Breast epithelium (tissue), 4 donors: ENCODE measurements at regions not wholly inside any gene's neighbourhood (a gene's known extent, or its start where the extent isn't known, plus 50 kb on each side); places are given as distances from the start of the nearest gene placed in this dataset.

Source experiments
- DNase-seq, 2 donors: peaks; one replicate each; pipeline ENCODE4 v3.0.0-alpha.2; 2019; ENCODE audit warnings: low spot score in 2 of 2
- H3K27ac ChIP-seq, 2 donors: fragments of 200-600 bp; sonication (generic) in 1 of 2; one replicate each; pipeline ENCODE4 v1.5.1; 2016 to 2019; ENCODE audit warnings: mild to moderate bottlenecking in 1 of 2
- H3K27me3 ChIP-seq, 2 donors: fragments of 200-600 bp; sonication (generic) in 1 of 2; one replicate each; pipeline versions ENCODE4 v1.5.1 to v1.6.0; 2017 to 2019; ENCODE audit warnings: control low read depth in 1 of 2, mild to moderate bottlenecking in 1 of 2
- H3K36me3 ChIP-seq: fragments of 200-600 bp; one replicate; pipeline ENCODE4 v1.5.1; 2019
- H3K4me1 ChIP-seq, 2 donors: fragments of 200-600 bp; sonication (generic); one replicate each; pipeline ENCODE4 v1.5.1; 2016 to 2019; ENCODE audit warnings: control low read depth in 1 of 2
- H3K4me3 ChIP-seq, 3 donors: fragments of 200-600 bp; sonication (generic); 1 replicate in 2 of 3; 2 replicates in 1 of 3; pipeline ENCODE4 v1.5.1; 2016 to 2019; ENCODE audit warnings: mild to moderate bottlenecking in 3 of 3, moderate library complexity in 2 of 3
- H3K9me3 ChIP-seq, 2 donors: fragments of 200-600 bp; sonication (generic) in 1 of 2; one replicate each; pipeline ENCODE4 v1.5.1; 2016 to 2019; ENCODE audit warnings: control low read depth in 1 of 2
- POLR2A ChIP-seq: fragments of 450-650 bp; IDR thresholded peaks from one replicate; pipeline ENCODE4 v1.6.1; 2016; ENCODE audit warnings: antibody characterized with exemption, mild to moderate bottlenecking, moderate library complexity
- POLR2AphosphoS5 ChIP-seq, 3 donors: sonication (generic); formaldehyde crosslinking; IDR thresholded peaks; one replicate each; pipeline ENCODE4 v1.6.1; 2017; ENCODE audit warnings: antibody characterized with exemption in 3 of 3
- intact Hi-C: fragments of 100-400 bp; cut with DNase I; formaldehyde crosslinking; loops from one replicate; pipeline ENCODE4 v1.15.1; 2023; ENCODE audit warnings: low total_unique reads
- TF ChIP-seq, protein P1 (sequence below), 3 donors: fragments of 450-650 bp; IDR thresholded peaks; one replicate each; pipeline ENCODE4 v1.5.1; 2016 to 2017; ENCODE audit warnings: antibody characterized with exemption in 3 of 3, mild to moderate bottlenecking in 3 of 3, moderate library complexity in 3 of 3

DNA sequence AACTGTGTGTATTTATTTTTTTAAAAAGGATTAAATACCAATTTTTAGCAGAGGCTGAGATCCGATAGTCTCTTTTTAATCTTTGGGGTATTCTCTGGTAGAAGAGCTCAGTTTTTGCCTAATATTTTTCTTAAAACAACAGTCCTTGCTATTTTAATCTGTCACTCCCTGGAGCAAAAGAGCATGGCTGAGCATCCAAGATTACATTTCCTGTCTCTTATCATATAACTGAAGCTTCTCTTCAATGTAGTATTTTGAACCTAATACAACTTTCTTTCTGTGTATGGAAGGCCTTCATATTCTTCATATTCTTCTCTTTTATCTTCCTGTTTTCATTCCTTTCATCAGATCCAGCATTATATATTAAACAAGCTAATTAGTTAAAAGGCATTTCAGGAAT lies 293.7 kb downstream of the NSUN3 start:
- intact Hi-C loops = no loop called here
- no peak for DNase-seq
- no peak overlapping the region for H3K4me3 ChIP-seq
- H3K27me3 ChIP-seq = no peaks in the 10 kb centered on the region
- H3K36me3 ChIP-seq = no peaks in the 10 kb centered on the region
- no peaks in the 10 kb centered on the region for H3K9me3 ChIP-seq
- H3K27ac ChIP-seq = no peak overlapping the region
- no peaks in the 10 kb centered on the region for H3K4me1 ChIP-seq
- no peak for TF ChIP-seq POLR2AphosphoS5 (IDR thresholded peaks at IDR 0.05)
- TF ChIP-seq POLR2A = no peak
- TF ChIP-seq, protein P1, sequence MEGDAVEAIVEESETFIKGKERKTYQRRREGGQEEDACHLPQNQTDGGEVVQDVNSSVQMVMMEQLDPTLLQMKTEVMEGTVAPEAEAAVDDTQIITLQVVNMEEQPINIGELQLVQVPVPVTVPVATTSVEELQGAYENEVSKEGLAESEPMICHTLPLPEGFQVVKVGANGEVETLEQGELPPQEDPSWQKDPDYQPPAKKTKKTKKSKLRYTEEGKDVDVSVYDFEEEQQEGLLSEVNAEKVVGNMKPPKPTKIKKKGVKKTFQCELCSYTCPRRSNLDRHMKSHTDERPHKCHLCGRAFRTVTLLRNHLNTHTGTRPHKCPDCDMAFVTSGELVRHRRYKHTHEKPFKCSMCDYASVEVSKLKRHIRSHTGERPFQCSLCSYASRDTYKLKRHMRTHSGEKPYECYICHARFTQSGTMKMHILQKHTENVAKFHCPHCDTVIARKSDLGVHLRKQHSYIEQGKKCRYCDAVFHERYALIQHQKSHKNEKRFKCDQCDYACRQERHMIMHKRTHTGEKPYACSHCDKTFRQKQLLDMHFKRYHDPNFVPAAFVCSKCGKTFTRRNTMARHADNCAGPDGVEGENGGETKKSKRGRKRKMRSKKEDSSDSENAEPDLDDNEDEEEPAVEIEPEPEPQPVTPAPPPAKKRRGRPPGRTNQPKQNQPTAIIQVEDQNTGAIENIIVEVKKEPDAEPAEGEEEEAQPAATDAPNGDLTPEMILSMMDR (IDR thresholded peaks at IDR 0.05) = no peak

DNA sequence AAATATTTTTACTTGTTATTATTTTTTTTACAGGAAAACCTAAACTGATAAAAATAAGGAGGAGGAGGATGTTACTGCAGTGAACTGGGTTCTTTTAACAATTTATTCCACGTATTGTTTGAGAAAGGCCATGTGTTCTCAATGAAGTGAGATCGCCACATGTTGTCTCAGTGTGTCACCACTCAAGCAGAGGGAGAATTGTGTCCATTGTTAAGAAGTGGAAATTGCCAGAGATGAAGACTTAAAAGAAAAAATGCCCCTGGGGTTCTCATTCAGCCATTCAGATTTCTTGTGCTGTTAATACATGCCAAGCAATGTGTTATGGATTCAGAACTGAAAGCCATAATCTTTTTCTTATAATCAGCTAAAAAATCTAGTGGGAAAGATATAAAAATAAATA lies 297.1 kb downstream of the NSUN3 start:
- Histone ChIP-seq H3K4me1 (no peaks in the 10 kb centered on the region), H3K36me3 (no peaks in the 10 kb centered on the region), H3K27me3 (no peaks in the 10 kb centered on the region), H3K4me3 (no peak overlapping the region), H3K9me3 (no peaks in the 10 kb centered on the region), H3K27ac (no peak overlapping the region)
- no peak for DNase-seq
- TF ChIP-seq POLR2AphosphoS5 (IDR thresholded peaks at IDR 0.05) (no peak), POLR2A (no peak)
- TF ChIP-seq, protein P1 (IDR thresholded peaks at IDR 0.05) = no peak
- intact Hi-C loops = no loop called here

DNA sequence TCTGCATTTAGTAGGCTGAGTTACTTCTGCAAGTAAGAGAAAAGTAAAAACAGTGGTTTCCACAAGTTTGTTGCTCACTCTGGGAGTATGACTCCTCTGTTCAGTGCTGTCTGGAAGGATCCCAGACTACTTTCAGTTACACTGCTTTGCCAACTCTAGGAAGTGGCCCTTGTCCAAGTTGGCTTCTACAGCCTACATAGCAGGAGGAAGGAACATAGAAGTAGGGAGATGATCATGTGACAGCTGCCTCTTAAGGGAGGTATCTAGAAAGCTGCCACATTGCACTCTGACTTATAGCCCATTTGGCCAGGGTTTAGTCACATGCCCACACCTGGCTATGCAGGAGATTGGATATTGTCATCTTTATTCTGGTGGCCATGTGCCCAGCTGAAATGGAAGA lies 298.1 kb downstream of the NSUN3 start:
- no peak overlapping the region for H3K4me3 ChIP-seq
- TF ChIP-seq, protein P1 (IDR thresholded peaks at IDR 0.05) = no peak
- no peak for TF ChIP-seq POLR2AphosphoS5 (IDR thresholded peaks at IDR 0.05)
- no peak for TF ChIP-seq POLR2A
- DNase-seq = no peak
- H3K27me3 ChIP-seq = no peaks in the 10 kb centered on the region
- H3K9me3 ChIP-seq = no peaks in the 10 kb centered on the region
- no peaks in the 10 kb centered on the region for H3K4me1 ChIP-seq
- no peak overlapping the region for H3K27ac ChIP-seq
- no peaks in the 10 kb centered on the region for H3K36me3 ChIP-seq
- intact Hi-C loops = no loop called here

DNA sequence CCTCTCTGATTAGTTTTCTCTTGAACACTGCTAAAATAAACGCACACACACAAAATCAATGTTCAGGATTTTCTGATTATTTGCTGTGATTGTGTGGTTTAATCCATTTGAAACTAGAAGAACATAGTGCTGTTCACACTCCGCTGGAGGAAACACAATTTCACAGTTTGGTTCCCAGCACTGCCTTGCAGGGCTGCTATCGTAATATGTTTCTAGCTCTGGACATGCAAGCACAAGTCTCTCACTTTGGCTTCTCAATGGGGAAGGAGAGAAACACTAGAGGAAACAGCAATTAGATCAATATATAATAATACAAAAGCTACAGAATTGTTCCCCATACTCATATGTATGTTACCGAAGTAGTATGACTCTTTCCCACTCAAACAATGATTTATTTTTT lies 299.5 kb downstream of the NSUN3 start:
- intact Hi-C loops = no loop called here

DNA sequence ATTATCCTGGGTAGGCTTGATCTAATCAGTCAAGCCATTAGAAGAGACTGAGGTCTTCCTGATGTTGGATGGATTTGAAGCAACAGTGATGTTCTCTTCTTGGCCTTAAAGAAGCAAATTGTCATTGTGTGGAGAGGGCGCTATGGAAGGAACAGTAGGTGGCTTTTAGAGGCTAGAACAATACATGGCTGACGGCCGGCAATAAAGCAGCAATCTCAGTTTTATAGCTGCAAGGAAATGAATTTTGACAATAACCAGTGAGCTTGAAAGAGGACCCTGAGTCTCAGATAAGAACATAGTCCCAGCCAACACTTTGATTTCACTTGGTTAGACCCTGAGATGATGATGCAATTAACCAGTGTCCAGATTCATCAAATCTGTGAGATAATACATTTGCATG lies 302.1 kb downstream of the NSUN3 start:
- DNase-seq = no peak
- H3K27me3 ChIP-seq = no peaks in the 10 kb centered on the region
- no peaks in the 10 kb centered on the region for H3K4me1 ChIP-seq
- no peaks in the 10 kb centered on the region for H3K36me3 ChIP-seq
- TF ChIP-seq, protein P1 (IDR thresholded peaks at IDR 0.05) = no peak
- TF ChIP-seq POLR2A = no peak
- no peak for TF ChIP-seq POLR2AphosphoS5 (IDR thresholded peaks at IDR 0.05)
- H3K9me3 ChIP-seq = no peaks in the 10 kb centered on the region
- no peak overlapping the region for H3K4me3 ChIP-seq
- no peak overlapping the region for H3K27ac ChIP-seq
- intact Hi-C loops = no loop called here

More for the DNA sequence above, 299.5 kb downstream of the NSUN3 start:
- no peak for TF ChIP-seq POLR2AphosphoS5 (IDR thresholded peaks at IDR 0.05)
- TF ChIP-seq, protein P1 (IDR thresholded peaks at IDR 0.05) = no peak
- TF ChIP-seq POLR2A = no peak
- Histone ChIP-seq H3K9me3 (no peaks in the 10 kb centered on the region), H3K4me1 (no peaks in the 10 kb centered on the region), H3K4me3 (no peak overlapping the region), H3K27me3 (no peaks in the 10 kb centered on the region), H3K27ac (no peak overlapping the region), H3K36me3 (no peaks in the 10 kb centered on the region)
- no peak for DNase-seq
